AG08396 (cell line): ENCODE measurements at regions not wholly inside any gene's neighbourhood (a gene's known extent, or its start where the extent isn't known, plus 50 kb on each side); places are given as distances from the start of the nearest gene placed in this dataset.
A peak's percentile ranks its signal among the peaks of the same experiment; 100 is the strongest.

Experiments
- DNase-seq: peaks from one replicate; pipeline ENCODE4 v3.0.0; 2012; ENCODE audit warnings: low spot score, mixed read lengths

DNA sequence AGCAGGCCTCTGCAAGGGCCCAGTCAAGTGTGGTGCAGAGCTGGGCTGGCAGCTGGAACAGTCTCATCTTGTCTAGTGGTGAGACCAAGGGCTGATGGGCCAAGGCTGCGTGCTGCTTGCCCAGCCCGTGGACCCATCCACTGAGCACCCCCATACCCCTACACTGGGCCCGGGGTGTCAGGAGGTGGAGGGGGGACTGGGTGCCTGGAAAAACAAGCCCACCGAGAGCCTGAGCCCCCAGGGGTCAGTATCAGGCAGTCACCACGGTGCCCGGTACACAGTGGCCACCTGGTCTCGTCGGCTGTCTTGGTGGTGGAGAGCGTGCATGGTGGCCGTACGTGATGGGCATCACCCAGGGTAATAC is 238.3 kb downstream of the SEC14L1 start:
- DNase-seq = no peak

DNA sequence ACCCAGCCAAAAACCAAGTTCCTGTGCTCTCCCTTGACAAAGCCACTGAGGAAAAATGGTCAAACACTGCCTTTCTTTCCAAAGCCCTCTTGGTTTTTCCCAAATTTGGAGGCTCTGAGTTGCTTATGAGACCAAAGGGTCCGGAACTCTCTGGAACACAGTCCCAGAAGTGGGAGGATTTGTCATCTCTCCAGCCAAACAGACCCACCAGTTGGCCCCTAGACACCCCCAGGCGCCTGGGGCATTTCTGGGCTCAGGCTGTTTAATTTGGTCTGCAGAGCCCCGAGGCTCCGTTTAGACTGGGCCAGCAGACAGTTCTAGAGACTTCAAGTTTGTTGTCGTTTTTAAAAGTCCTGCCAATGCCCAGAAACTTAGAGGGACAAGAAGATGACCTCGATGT is 239.1 kb downstream of the SEC14L1 start:
- DNase-seq = no peak

DNA sequence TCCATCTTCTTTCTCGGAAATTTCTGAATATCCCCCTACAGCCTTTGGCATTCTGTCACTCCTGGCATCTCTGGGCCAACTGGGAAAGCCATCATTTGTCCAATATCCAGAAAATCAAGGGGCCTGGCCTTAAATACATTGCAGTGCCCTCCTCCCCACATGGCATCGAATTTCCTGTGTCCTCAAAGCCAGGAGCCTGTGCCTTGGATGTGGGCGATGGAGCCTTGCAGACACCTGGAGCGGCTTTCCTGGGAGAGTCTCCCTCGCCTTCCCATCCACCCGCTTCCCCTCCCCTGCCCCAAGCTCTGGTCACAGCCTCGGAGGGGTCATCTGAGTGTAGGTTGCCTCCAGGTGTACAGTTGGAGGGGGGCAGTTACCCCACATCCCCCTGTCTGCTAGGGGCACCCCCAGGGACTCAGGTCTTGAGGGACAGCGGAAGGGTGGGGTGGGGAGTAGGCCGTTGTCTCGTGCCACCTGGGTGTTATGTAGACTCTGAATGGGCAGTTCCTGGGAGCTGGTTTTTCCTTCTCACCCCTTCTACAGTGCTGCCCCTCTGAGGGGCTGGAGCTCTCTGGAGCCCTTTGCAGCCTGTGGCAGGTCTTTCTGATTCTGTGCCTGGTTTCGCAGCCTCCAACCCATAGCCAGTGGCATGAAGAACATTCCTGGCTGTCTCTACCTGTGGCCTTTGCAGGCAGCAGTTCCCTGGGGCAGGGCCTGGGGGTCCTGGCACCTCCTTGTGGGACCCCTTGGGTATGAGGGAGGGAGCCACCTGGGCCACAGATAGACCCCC is 239.8 kb downstream of the SEC14L1 start:
- no peak for DNase-seq

DNA sequence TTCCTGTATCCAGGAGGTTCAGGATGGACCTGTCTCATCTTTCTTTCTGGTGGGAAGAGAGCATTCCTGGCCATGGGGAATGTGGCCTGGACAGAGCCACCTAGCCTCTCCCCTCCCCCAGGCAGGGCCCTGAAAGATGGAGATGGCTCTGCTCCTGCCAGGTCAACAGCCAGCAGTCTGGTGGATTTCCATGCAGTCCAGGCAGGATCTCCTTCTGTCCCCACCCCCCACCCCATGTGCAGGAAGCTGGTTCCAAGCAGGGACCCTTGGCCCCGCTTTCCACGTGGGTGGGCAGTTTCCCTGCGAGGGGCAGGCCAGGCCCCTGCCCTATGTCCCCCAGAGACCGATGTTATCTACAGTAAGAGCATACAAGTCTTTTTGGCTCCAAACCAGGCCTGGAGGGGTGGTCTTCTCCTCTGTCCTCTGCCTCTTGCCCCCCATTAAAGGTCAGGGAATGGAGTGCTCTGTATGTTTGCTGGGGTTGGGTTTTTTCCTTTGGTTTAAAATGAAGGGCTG is 240.5 kb downstream of the SEC14L1 start:
- DNase-seq = no peak

DNA sequence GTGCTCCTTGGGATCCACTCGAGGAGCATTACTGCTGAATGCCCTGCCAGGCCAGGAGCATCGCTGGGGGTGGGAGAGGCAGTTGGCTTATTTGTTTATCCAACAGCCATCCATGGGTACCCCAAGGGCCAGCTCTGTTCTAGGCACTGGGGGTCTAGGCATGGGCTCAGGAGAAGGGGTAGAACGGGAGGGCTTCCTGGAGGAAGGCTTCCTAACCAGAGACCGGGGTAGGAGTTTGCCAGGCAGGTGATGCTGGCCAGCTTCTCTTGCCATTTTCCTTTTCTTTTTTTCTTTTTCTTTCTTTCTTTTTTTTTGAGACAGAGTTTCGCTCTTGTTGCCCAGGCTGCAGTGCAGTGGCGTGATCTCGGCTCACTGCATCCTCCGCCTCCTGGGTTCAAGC is 241.0 kb downstream of the SEC14L1 start:
- DNase-seq = no peak

DNA sequence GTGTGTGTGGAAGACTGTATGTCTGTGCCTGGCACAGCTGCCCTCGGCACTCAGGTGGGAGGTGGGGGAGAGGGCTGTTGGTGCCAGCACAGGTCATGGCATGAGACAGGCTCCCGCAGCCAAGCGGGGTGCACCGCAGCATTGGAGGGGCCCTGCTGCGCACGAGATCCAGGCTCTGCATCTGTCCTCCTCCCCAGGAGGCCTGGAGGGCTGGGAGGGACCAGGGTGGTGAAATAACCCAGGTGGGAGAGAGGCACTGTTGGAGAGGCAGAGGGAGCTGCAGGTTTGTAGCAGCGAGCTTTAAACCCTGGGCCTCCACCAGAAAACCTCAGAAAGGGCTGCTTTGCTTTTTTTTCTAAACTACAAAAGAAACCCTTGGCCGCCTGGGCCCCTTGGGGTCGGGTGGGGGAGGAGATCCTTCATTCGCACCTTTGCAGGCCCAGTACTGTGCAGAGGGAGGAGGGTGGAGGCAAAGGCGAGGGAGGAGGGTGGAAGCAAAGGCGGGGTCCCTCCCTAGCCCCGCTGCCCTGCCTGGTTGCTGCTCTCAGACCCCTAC is 241.7 kb downstream of the SEC14L1 start:
- DNase-seq = no peak

DNA sequence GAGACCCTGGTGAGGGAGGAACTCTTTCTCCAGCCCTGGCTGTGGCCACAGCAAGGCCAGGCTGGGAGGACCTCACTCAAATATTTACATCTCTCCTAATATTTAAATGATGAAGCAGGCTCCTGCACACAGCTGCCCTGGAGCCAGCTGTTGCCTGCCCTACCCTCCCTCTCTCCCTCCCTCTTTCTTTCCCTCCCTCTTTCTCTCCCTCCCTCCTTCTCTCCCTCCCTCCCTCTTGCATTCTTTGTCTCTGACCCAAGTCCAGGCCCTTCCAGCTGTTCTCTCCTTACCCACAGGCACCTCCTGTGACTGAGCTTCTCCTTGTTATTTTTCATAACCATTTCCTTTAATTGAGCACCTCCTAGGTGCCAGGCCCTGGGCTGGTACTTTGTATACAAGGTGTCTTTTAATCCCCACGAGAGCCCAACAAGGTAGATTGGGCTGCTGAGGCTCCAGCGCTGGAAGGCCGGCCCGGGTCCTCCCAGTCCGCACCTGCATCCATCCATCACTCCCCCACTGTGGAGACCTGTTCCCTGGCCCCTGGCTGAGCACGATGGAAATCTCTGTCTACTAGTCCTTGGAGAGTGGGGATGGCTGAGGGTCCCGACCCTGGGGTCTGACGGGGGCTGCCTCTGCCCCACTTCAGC is 242.3 kb downstream of the SEC14L1 start:
- peak; percentile 81 for DNase-seq

DNA sequence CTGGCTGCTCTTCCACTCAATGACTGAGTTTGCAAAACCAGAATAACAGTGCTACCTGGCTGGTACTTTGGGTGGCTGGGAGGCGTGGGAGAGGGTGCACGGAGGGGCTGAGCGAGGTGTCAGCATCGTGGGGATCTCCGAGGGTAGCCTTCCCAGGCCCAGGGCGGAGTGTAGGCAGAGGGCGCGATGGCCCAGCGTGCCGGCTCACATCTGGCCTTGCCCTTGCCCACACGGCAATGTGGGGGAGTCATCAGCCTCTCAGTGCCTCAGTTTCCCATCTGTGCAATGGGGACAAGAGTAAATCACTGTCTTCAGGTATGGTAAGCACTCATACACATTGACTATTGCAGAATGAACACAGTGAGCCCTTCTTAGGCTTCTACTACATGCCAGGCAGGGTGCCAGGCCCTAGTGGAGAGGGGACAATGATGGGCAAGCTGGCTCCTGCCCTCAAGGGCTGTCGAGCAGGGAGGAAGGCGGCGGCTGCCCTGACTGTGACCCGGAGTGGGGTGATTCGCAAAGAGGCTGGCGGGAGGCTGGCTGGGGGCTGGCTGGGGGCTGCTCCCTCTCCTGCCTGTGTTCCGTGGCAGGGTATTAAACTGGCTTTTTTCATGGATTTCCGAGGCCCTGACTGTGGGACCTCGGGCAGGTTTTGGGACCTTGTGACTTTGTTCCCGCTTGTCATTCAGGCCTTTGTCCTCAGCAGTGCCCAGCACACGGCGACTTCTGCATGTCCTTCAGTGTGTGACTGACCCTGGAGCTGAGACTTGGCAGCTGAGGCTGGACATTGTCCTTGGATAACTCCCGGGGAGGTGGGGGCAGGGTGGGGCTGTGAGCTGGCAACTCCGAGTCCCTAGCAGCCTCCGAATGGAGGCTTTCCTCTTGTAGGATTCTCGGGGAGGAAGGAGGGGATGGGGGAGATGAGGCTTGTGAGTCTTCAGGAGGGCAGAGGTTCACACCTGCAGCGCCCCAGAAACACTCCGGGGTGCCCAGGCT is 243.1 kb downstream of the SEC14L1 start:
- DNase-seq = no peak

DNA sequence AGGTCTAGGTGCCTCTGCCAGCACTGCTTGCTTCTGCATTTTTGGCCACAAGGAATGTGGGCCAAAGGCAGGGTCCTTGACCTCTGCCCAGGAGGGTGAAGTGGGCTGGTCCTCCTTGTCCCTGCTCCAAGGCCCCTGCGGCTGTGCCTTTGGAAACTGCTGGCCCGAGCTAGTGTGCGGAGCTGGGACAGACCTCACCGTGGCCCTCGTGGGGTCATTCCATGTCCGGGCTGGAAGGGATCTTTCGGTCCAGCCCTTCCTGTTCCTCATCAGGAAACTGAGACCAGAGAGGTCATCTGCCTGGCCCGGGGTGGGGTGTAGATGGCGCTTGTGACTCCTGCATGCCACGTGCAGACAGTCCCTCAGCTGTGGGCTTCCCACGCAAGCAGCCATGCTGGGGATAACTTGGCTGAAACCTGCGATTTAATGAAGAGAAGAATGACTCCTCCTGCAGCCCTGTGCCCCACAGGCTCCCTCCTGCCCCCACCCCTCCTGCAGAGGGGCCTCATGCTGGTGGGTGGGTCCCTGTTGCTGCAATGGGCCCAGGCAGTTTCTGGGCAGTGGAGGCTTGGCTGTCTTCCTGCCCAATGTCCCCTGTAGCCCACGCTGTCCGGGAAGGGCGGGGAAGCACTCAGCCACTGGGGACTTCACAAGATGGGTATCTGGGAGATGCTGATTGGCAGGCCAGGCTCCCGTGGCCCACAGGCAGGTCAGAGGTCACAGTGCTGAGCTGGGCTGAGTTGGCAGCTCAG is 245.2 kb downstream of the SEC14L1 start:
- no peak for DNase-seq

DNA sequence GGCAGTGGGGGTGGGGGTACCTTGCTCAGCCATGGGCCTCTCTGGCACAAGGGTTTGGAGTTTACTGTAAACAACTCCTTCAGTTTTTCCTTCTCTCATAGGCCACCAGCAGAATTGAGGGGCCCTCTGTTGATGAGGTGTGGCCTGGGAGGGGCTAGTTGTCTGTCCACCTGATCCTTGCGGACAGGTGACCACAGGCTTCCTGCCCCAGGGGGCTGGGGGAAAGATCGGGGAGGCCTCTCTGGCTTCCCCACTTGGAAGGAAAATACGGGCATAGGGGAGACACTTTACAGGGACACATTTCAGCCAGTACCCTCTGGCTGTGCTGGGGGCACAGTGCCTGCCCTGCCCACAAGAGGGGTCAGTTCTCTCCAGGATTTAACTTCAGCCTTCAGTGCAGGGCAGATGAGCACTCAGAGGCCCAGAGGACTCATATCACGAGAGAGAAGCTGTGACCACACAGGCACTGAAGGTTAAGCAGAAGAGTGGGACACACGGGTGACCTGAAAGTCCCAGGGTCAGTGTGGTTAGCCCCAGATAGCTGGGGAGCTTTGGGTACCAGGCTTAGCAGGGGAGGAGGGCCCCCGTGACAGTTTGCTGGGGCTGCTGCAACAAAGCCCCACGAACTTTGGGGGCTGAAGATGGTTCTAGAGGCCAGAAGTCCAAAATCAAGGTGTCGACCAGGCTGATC is 245.9 kb downstream of the SEC14L1 start:
- no peak for DNase-seq

DNA sequence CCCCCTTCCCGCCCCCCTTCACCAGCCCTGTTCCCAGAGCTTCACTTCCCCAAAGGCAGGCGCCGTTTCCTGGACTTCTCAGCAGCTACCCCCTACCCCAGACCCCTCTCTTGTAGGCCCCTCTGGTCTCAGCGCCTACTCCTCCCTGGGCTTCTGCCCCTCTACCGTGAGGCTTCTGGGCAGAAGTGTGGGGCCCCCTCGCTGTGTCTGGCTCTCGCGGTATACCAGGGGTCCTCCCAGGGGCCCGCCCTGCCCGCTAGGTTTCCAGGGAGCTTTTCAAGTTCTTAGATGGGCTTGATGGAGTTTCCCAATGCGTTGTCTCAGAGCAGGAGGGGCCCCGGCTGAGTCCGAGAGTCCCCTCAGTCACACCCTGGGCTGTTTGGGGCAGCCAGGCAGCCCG is 247.1 kb downstream of the SEC14L1 start:
- no peak for DNase-seq

DNA sequence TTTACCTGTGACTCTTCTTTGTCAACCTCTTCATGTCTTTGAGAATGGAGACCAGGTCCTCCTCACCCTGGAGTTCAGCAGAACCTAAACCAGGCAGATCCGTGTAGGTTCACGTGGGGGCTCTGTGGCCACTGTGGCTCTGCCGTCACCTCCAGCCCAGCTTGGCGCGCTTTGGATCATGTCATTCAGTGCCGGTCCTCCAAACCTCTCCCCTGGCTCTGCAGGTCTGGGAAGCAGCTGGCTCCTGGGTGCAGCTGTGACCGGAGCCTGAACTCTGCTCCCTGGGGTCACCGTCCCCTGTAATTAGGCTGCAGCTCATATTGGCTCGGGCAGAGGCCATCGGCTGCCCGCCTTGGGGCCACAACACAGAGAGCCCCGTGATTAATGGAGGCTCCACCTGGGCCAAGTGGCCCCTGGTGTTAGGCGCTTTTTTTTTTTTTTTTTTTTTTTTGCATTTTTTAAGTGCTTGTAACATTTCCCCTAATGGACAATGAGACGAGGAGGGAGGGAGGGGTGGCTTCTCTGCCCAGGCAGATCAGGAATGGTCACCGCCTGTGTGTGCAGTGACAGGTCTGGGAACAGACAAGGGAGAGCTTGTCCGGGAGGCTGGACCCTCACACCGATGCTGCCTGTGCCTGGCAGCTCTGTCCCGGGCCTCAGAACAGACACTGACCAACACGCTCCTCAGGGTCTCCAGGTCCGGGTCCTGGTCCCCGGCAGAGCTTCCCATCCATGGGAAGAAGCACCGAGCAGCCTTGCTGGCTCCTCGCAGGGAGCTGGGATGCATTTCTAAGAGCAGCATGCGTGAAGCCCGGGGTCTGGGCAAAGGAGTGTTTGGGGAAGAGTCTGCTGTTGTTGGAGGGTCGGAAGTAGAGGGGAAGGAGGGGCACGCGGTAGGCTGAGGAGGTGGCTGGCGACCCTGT is 247.9 kb downstream of the SEC14L1 start:
- no peak for DNase-seq

DNA sequence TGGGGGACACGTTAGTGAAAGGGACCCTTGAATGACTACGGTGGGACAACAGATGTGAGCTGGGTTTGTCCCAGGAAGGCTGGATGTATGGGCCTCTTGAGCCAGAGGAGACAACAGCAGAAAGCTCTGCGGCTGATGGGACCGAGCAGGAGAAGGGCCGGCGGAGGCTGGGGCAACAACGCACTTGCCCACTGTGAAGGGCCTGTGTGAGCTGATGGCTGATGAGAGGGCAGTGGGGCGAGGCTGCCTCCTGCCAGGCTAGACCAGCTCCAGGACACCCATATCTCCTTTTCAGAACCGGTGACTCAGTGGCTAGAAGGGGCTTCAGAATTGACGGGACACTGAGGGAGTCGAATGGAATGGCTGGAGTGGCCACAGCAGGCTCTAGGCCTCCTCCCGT is 250.1 kb downstream of the SEC14L1 start:
- no peak for DNase-seq

DNA sequence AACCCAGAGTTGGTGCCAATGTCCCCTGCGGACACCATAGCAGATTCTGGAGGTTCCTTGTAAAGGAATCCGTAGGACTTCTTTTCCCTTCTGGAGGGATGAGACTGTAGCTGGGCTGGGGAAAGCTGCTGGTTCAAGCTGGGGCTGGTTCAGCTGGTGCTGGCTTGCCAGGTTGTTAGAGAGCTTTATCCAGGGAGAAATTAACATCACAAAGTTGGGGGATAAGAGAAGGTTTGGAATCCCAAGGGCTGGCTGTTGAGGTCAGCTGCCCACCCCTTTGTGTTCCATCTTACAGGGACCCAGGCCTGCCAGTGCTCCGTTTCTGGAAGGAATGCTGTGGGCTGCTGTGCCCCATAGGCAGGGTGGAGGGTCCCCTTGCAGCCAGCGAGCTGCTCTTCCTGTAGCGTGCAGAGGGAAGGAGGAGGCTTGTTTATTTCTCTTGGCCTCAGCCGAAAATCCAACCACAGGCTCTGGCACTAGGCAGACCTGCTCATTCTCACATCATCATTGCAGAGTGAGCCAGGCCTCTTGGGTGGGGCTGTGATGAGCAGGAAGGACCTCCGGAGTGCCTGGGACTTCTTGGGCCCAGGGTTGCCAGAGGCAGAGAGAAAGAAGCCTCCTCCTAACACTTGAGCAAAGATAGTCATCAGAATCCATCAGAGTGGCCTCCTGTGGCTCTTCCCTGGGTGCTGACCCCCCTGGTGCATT is 251.1 kb downstream of the SEC14L1 start:
- peak; percentile 92 for DNase-seq

DNA sequence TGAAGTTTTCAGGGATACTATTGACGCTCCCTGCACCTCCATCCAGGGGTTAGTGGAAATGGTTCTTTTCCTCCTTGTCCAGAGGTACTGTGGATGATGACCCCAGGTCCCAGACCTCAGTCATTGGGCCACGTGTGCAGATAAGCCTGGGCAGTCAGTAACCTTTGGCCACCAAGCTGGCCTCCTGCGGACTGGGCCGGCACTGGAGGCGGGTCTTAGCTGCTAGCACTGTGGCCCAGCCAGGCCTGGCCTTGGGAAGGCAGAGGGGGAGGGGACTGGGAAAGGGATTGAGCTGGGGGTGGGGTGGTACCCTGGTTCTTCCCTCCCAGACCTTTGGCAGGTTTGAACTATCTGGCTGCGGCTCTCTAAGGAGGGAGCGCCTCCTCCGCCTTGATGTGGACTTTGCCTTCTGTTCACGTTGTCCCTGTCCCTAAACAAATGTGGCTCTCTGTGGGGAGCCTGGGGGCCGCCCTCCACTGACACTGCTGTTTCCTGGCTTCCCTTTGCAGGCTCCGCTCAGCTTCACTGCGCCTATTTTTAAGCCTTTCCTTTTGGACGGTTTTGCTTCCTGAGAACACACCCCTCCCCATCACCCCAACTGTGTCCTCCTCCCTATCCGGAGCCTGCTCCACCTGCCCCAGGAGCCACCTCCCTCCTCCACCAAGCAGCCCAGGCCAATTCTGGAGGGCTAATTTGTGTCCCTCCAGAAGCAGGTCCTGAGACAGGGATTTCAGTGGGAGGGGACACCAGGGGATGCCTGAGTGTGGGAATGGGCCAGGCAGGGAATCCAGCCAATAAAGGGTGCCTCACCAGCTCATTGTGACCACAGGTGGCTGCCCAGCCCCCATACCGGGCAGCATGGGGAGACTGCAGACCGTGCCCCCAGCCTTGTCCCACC is 251.9 kb downstream of the SEC14L1 start:
- DNase-seq = peak; percentile 67

DNA sequence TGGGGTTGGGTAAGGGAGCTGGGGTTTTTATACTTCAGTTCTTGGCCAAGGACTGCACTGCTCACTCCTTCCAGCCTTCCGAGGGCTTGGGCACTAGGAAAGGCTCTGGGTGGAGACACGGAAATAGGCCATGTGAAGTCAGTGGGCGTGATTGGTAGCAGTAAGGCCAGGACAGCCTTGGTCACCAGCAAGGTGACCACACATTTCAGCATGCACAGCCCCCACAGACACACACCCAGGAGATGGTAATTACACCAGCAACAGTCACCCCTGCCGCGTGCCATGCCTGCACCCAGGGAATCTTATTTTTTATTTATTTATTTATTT is 252.5 kb downstream of the SEC14L1 start:
- no peak for DNase-seq

DNA sequence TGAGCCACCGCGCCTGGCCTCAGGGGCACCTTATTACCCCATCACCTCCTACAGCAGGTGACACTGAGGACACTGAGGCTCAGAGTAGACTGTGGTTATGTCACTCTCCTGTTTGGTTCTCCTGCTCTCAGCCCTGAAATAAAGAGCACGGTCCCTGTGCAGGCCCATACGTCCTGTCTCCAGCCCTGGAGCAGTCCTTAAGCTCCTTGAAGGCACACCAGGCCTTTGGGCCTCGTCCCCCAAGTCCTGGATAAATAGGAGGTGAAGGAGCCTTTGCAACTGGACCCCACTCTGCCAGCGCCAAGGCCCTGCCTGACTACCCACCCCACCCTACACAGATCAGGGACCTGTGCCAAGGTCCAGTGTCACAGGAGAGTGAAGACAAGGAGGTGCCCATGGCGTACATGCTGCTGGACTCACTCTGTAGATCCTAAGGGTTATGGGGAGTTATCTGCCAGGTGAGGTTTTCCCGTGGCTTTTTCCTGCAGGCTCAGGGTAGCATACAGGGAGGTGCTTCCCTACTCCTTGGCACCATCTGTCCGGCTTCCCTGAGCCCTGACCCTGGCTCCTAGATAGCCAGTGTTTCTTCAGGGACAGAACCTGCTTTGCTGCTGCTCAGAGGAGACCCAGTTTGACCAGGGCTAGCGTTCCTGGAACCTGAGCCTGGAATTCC is 253.2 kb downstream of the SEC14L1 start:
- DNase-seq = no peak
